NCI-H510A treated with DMSO at 0.1 percent for 48 hours (cell line): ENCODE measurements at regions not wholly inside any gene's neighbourhood (a gene's known extent, or its start where the extent isn't known, plus 50 kb on each side); places are given as distances from the start of the nearest gene placed in this dataset.

Experiments
- DNase-seq: peaks from one replicate; lab custom pipeline; 2025; lab: John Stamatoyannopoulos, UW

DNA sequence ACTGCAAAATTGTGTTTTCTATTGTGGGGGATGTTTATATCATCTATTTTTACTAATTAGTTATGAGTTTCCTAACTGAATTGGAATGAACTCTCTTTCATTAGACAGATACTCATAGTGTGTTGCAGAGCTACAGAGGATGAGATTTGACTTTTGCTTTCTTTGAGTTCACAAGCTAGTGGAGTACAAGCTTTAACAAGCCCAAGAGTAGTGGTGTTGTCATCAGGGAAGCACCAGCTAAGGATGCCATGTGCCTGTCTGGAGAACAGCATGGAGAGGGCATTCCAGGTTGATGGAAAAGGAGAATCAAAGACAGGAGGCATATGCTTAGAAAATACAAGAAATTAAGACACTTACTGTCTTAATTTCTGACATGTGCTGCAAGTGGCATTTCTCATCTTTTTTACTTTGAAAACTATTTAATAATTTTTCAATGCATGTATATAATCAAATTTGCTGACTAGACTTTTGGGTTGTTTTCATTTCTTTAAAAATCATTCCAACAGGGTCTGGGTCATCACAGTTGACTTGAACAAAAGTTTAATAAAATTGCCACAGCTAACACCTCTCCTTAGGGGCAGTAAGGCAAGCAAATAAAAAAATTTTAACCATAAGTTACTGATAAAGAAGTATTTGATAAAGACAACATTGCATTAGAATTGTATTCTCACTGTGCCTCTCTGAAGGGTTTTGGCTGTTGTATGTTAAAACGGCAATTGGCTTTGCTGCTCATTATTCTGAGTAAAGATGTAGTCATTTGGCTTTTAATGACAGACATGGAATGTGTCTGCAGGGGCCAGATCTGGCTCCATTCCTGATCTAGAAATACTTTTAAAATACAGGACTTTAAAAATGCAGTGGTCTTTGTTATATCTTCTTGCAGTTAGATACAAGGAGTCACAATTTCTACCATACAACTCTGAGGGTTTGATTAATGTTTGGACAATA is 323.7 kb upstream of the CDH11 start:
- no peak for DNase-seq

DNA sequence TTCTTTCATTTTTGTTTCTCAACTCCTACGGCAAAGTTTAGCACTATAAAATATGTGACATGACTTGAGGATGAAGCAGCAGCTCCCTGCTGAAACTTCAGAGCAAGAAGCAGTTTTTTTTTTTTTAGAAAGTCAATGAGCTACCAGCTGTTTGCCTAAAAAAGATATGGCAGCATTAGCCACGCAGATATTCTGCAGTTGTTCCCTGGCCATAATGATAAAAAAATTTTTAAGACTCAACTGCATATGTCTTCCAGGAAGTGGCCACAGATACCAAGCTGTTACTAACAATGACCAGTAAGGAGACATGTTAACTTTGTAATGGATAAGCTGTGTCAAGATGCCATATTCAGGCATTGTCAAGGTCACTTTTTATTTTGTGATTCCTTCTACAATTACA is 319.6 kb upstream of the CDH11 start:
- no peak for DNase-seq

DNA sequence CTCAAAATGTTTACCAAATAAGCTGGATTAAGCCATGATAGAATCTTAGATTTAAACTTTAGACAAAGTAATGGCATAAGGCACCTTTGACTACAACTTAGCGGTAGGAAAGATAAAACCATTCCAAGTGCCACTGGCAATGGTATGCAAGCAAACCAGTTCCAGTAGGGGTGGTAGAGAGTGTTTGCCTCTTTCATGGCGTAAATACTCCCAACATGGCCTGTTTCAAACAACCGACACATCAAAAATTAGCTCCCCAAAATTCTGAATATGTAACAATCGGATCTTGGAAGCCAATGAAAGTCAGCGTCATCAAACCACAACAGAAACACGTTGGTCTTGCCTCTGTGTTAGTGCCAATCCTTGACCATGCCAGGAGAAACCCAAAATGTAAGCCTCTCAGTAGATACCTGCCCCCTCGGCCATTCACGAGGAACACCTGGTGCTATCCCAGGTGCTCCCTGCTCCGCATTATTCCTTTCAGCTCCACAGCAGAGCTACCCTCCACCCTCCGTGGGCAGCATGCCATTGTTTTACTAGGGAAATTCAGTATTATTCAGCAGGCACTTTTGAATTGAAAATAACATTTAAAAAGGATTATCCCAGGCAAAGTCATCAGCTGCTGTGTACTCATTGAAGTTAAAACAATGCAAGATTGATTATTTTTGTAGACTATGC is 307.8 kb upstream of the CDH11 start:
- DNase-seq: no peak

DNA sequence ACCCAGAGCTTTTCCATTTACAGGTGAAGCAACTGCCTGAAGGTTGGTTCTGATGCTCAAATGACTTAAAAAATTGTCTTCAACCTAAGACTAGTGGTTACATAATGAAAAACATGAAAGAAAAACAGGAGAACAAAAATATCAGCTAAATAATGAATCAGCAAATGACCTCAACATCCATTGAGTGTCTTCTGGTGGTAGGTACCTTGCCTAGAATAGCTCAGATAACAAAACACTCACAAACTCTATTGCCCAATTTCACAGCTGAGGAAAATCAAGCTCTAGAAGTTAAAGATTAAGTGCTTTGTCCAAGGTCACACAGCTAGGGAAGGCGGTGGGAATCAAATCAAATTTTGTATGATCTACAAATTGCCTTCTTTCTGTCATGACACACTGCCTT is 304.6 kb upstream of the CDH11 start:
- no peak for DNase-seq

DNA sequence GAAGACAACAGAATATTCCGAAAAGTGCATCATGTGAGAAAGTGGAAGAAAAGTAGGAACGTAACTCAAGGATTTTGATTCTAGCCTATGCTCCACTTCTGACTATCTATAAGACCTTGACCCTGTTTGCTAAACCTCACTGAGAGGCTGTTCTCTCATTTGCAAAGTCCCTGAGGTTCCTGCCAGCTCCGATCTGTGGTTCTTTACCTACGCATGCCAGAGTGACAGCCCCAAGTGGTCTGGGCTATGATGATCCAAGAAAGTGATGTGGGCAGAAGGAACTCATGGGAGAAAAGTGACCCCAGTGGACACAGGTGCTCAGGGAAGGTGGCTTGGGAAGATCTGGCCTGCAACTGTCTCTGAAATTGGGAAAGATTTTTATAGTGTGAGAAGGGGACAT is 301.1 kb upstream of the CDH11 start:
- DNase-seq: no peak

DNA sequence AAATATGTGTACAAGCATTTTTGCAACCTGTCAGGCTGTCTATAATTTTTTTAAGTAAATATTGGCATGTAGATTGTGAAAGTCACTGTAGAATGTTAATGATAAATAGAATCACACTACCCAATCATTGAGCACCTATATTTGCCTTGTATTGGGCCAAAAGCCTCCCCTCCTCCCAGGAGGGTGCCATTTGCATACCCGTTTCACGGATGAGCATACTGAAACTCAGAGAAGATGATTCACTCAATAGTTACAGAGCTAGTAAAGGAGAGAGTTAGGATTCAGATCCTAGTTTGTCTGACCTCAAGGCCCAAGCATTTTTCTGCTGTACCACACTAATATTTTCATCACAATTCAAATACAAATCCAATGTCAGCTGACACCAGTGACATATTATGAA is 299.7 kb upstream of the CDH11 start:
- no peak for DNase-seq

DNA sequence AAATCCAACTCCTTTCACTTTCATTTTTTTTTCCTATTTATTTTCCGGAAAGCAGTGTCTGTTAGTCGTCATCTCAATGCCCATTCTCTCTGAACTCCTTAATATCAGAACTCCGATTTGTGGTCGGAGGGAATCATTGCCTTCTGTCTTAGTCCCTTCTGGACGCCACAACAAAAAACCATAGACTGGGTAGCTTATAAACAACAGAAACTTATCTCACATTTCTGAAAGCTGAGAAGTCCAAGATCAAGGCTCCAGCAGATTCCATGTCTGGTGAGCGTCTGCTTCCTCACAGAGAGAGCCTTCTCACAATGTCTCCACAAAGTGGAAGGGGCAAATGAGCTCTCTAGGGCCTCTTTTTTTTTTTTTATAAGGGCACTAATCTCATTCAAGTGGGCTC is 296.6 kb upstream of the CDH11 start:
- DNase-seq: no peak

DNA sequence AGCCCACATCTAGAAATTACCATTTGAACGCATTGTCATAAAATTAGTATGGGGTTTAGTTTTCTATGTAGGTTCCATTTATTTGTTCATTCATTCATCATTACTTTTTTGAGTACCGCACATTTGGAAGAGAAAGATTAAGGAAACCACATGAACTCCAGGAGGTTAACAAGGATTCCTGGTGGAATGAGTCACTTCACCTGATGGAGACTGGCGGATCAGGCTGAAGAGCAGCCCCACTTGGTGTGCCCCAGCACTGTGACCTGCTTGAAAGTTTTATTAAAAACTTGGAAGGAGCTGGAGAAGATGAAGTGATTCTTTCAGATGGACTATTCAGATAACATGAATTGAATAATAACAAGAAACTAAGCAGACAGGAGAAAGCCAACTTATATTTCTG is 293.6 kb upstream of the CDH11 start:
- DNase-seq: no peak

DNA sequence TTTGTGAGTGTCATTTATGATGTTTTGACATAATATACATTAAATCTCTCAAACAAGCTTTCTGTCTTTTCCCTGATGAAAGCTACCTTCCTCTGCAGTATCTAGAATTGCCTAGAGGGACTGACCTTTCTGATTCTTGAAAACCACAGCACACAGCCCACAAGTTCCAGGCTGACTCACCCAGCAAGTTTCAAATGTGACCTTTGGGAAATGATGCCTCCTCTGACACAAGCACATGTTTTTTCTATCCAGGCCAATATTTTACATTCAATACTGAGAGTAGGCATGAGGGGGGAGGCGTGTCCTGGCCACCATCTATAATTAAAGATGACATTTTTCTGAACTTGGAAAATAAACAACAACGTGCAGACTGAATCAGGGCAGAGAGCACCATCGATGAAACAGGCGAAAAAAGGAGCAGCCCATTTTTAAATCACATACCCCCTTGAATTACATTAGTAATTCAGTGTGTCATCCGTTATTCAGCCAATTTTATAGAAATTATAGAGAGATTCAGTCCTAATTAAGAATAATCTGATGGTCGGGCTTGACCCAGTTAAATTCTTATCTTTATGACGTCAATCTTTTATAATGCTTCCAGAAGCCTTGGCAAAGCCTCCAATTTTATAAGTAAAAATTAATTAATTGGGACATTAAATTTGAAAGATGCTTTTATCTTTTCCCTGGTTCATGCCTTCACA is 292.6 kb upstream of the CDH11 start:
- no peak for DNase-seq

DNA sequence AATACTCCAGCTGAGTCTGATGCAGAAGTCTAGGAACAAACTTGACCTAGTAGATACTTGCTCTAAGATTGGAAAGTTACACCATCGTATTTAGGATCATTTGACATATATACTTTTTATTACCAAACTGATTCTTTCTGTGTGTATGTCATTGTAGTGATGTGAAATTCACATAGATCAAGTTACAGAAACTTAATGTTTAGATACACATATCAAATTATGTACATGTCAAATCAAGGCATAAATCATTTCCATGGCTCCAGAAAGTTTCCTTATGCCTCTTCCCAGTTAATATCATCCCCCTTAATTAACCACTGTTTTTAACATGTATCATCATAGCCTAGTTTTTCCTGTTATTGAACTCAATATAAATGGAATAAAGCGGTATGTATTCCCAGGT is 292.0 kb upstream of the CDH11 start:
- DNase-seq: no peak

DNA sequence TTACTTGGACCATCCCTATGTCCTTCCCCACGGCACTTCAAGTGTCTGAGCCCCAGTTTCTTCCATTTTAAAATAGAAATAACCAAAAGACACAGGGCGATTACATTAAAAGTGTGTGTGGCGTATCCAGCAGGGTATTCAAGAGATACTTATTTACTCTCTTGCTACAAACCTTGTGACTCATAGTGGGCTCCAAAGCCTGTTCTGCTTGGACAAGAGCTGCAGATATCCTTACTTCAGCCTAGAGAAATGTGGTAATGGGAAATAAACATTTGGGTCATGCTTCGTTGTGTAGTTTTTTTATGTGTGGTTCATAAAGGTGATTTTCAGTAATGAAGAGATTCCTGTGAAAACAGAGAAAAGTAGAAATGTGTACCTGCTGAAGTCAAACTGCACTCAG is 288.9 kb upstream of the CDH11 start:
- DNase-seq: no peak

DNA sequence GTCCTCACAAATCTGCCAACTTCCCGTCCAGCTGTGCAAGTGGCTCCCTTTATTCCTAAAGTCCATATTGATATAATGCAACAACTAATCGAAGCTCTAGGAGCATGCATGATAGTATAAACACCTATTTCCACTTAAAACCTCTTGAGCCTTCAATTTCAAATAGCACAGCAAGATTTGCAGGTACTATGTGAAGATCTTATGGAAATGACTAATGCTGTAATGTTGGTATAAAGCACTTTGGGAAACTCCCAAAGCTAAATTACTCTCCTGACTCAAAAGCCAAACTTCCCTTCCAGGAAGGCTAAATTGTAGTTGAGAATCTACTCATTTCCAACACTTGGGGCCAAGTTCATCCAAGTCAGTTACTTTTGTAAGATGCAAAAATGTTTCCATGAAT is 287.6 kb upstream of the CDH11 start:
- no peak for DNase-seq

DNA sequence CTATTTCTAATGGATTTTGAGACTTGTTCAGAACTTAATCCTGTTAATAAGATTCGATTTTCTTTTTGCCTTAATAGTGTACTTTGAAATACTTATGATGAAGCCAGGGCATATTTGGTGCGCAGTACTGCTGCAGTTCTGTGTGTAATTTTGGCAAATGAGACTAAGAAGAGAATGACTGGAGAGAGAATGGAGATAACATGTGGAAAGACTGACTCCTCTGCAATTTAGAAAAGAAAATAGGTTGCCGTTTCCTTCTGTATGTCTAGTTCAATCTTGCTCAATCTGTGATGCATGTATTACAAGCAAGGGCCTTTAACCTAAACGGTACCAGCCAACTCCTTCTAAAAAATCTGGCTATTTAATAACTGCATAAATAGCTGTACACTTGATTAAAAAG is 285.1 kb upstream of the CDH11 start:
- no peak for DNase-seq

DNA sequence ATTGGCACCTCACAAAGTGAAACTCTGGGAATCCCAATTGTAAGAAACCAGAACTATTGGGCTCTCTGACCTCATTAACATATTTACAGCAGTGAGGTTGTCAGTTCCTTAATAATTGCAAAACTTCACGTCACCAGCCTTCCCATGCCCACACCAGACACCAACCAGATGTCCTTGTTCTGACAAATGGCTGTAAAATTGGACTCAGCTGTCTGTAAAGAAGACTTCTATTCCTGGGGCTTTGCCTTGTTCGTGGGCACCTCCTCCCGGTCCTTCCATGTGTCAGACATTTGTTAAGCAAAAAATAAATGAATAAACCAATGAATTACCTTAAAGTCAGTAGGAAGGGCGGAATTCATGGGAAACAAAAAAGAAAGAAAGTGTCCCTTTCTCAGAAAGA is 284.3 kb upstream of the CDH11 start:
- no peak for DNase-seq

DNA sequence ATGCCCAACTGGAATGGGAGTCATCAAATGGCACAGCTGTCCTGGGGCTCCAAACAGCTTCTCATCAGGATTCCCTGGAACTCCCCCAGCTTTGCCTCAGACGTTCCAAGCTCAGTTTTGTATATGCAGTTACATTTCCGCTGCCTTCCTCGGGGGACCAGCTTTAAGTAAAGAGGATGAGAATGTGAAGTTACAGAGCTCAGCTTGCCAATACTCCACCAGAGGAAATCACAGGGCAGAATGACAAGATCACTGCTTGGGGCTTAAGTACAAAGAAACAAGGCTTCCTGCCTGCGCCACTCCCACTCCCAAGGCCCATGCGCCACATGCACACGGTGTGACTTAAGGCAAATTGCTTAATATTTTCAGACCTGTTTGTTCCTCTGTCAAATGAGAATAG is 272.4 kb upstream of the CDH11 start:
- DNase-seq: no peak

DNA sequence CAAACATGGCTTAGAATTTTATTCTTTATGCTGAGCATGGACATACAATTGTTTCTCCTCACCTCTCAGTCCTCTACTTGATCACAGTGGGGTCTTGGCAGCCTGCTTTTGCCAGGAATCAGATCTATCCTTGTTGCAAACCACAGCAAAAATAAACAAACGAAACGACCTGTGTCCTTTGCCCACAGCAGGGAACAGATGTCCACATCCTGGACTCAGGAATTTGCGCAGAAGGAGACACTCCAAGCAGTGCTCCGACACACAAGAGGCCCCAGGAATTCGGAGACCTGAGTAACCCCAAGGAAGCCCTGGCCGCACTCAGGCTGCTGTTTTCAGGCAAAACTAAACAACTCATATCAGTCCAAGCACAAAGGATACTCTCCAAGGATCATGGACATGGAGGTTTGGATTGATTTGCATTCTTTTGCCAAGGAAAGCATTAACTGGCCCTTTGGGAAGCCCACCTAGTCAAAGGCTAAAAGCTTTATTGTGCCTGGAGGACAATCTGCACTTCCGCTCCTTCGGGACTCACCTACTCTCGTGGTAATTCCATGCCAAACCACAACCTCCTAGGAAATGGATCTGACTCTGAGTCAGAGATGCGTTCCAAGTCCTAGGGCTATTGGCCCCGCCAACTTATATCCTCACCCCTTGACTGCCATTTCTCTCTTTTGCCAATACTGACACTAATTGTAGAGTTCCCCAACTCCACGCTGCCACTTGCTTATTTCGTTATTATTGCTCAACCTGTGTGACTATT is 271.1 kb upstream of the CDH11 start:
- DNase-seq: no peak

DNA sequence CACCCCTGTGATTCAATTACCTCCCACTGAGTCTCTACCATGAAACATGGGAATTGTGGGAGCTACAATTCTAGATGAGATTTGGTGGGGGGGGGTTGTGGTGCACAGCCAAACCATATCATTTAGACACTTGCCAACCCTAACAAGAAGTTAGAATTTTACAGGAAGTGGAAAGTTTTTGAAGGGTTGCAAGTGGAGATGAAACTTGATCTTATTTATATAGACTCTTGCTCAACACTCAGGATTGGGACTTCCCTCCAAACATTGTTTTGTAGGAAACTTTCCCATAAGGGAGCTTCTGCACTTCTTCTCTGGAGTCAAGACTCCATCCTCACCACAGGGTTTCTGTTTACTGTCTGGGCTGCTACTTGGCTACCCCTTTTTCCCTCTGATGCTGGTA is 266.7 kb upstream of the CDH11 start:
- DNase-seq: no peak

DNA sequence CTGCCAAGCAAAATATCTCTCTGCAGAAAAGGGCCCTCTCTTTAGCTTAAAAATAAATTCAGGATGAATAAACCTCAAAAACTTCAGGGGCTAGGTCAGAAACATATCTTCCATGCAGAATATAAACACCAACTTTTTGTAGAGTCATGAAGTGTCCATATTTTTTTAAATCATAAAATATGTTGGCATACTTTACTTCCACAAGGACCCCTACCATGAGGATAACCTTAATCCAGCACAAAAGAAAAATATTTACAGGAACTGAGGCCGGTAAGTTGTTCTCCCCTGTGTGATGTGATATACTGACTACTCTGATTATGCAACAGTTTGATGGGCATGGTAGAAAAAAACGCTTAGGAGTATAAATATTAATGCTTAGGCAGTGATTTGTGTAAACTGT is 264.8 kb upstream of the CDH11 start:
- DNase-seq: no peak

DNA sequence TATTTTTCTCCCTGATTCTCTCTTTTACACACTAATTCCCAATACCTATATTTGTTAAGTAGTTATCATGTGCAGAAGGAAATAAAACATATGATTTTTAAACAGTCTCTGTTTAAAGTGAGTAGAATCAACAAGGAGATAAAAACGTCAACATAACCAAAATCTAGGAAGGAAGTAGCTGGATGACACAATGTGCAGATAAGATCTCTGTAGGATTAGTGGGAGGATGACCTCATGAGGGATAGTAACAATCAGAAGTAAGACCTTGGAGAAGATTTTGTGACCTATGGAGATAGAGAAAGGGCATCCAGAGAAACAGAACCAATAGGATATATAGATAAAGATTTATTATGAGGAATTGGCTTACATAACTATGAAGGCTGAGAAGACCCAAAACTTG is 262.6 kb upstream of the CDH11 start:
- DNase-seq: no peak

DNA sequence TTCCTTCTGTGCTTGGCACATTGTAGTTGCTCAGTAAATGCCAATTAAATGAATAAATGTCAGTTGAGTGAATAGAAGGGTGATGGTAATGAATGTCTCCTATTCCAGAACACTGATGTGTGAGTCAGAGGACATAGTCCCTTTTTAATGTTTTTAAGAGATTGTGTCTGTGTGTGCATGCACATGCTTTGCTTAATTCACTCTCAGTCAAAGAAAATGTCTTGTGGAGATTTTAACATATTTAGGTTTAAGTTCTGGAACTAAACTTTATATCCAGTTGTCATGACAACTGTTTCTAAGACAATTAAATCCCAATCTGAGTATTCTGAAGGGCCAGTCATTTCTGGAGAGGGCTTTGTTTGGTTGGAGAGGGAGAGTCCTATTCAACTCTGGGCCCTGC is 255.3 kb upstream of the CDH11 start:
- no peak for DNase-seq

DNA sequence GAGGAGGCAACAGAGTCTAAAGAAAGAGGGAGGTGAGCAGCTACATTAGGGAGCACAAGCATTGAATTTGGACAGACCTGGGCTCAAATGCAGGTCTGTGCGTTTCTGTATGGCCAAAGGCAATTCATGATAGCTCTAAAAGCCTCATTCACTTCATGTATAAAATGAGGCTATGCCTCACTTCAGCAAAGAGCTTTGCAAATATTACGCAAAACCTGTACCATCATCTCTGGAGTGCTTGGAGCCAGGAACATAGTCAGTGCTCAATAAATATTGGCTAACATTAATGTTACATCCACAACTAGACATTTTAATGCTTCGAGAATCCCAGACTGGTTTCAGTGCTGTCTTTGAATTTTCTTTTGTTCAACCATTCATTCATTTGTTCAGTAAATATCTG is 254.7 kb upstream of the CDH11 start:
- DNase-seq: no peak

DNA sequence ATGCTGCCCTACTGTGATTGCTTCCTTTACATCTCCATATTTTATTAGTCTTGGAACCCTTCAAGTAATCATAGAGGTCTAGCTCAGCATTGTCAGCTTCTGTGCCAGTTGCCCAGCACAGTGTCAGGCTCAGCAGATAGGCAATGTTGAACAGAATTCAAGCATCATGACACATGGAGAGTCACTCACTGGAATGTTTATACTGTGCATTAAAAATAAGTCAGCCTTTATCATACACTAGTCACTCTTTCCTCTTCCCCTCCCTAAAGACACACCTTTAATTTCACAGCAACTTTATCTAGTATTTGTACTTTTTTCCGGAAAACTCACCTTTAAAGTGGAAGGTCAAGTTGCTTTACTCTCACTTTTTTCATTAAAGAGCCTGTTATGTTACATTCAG is 253.8 kb upstream of the CDH11 start:
- no peak for DNase-seq
